ENCODE measurements at regions not wholly inside any gene's neighbourhood (a gene's known extent, or its start where the extent isn't known, plus 50 kb on each side); places are given as distances from the start of the nearest gene placed in this dataset.

- TF ChIP-seq CTCF (IDR thresholded peaks at IDR 0.05) (no peak), POLR2A (IDR thresholded peaks at IDR 0.05) (no peak), EP300 (IDR thresholded peaks at IDR 0.05) (no peak)
- no peaks in the 10 kb centered on the region for H3K4me1 ChIP-seq
- no peaks in the 10 kb centered on the region for H3K27me3 ChIP-seq
- no peaks in the 10 kb centered on the region for H3K36me3 ChIP-seq
- H3K9me3 ChIP-seq: peaks cover 0 to 12% (median 3%) of the 10 kb centered on the region in 4 donors
- H3K4me3 ChIP-seq: no peak overlapping the region
- DNase-seq (ENCODE audit: low spot score in 2 of 2): no peak
- H3K27ac ChIP-seq: no peak overlapping the region
- WGBS, 2 donors: 89 to 90% methylated on average over 10 of the region's 10 CpGs
Observed at GRCh38 chr4:188536826-188537225, 397.6 kb downstream of the TRIML1 start.

- TF ChIP-seq POLR2A (IDR thresholded peaks at IDR 0.05) (no peak), CTCF (IDR thresholded peaks at IDR 0.05) (no peak), EP300 (IDR thresholded peaks at IDR 0.05) (no peak)
- H3K27me3 ChIP-seq: no peaks in the 10 kb centered on the region
- H3K4me3 ChIP-seq: no peak overlapping the region
- no peaks in the 10 kb centered on the region for H3K9me3 ChIP-seq
- H3K36me3 ChIP-seq: no peaks in the 10 kb centered on the region
- 33 to 46% methylated on average over 10 of the region's 10 CpGs for WGBS, 2 donors
- no peaks in the 10 kb centered on the region for H3K4me1 ChIP-seq
- no peak for DNase-seq (ENCODE audit: low spot score in 2 of 2)
- no peak overlapping the region for H3K27ac ChIP-seq
Observed at GRCh38 chr4:188550296-188550695, 411.1 kb downstream of the TRIML1 start.

- 49 to 54% methylated on average over 6 of the region's 6 CpGs for WGBS, 2 donors
- no peak for TF ChIP-seq POLR2A (IDR thresholded peaks at IDR 0.05)
- TF ChIP-seq CTCF (IDR thresholded peaks at IDR 0.05): no peak
- TF ChIP-seq EP300 (IDR thresholded peaks at IDR 0.05): no peak
- no peaks in the 10 kb centered on the region for H3K27me3 ChIP-seq
Observed at GRCh38 chr4:188551156-188551555, 411.9 kb downstream of the TRIML1 start.

GRCh38 chr4:188552741-188553275 lies 413.6 kb downstream of the TRIML1 start:
- no peak for TF ChIP-seq CTCF (IDR thresholded peaks at IDR 0.05)
- TF ChIP-seq EP300 (IDR thresholded peaks at IDR 0.05): no peak
- no peak for TF ChIP-seq POLR2A (IDR thresholded peaks at IDR 0.05)

More at GRCh38 chr4:188551156-188551555, 411.9 kb downstream of the TRIML1 start:
- no peak for DNase-seq (ENCODE audit: low spot score in 2 of 2)
- Histone ChIP-seq H3K9me3 (no peaks in the 10 kb centered on the region), H3K27ac (no peak overlapping the region), H3K4me3 (no peak overlapping the region), H3K4me1 (no peaks in the 10 kb centered on the region), H3K36me3 (no peaks in the 10 kb centered on the region)

GRCh38 chr4:188554413-188554812 lies 415.2 kb downstream of the TRIML1 start:
- WGBS, 2 donors: 63 to 70% methylated on average over 4 of the region's 4 CpGs
- Histone ChIP-seq H3K4me1 (no peaks in the 10 kb centered on the region), H3K27ac (no peak overlapping the region), H3K36me3 (no peaks in the 10 kb centered on the region), H3K27me3 (no peaks in the 10 kb centered on the region), H3K9me3 (no peaks in the 10 kb centered on the region), H3K4me3 (no peak overlapping the region)
- TF ChIP-seq POLR2A (IDR thresholded peaks at IDR 0.05) (no peak), CTCF (IDR thresholded peaks at IDR 0.05) (no peak), EP300 (IDR thresholded peaks at IDR 0.05) (no peak)
- no peak for DNase-seq (ENCODE audit: low spot score in 2 of 2)

More at GRCh38 chr4:188552741-188553275, 413.6 kb downstream of the TRIML1 start:
- no peak overlapping the region for H3K27ac ChIP-seq
- no peaks in the 10 kb centered on the region for H3K36me3 ChIP-seq
- no peaks in the 10 kb centered on the region for H3K9me3 ChIP-seq
- WGBS, 2 donors: 43 to 55% methylated on average over 2 of the region's 2 CpGs
- H3K27me3 ChIP-seq: no peaks in the 10 kb centered on the region
- no peaks in the 10 kb centered on the region for H3K4me1 ChIP-seq
- no peak for DNase-seq (ENCODE audit: low spot score in 2 of 2)
- no peak overlapping the region for H3K4me3 ChIP-seq
